Mesothelial cell of epicardium (in vitro differentiated cells): ENCODE measurements at regions not wholly inside any gene's neighbourhood (a gene's known extent, or its start where the extent isn't known, plus 50 kb on each side); places are given as distances from the start of the nearest gene placed in this dataset.

Source experiments
- DNase-seq, 2 experiments: peaks; one replicate each; pipeline ENCODE4 v3.0.0; 2021; ENCODE audit warnings: low spot score in 2 of 2; ENCODE audit not compliant: unreplicated experiment in 2 of 2
- H3K27ac Mint-ChIP-seq: 2 replicates; pipeline ENCODE4 v1.8.0; 2021; ENCODE audit warnings: mixed read lengths
- H3K27me3 Mint-ChIP-seq: 2 replicates; pipeline ENCODE4 v1.8.0; 2021; ENCODE audit warnings: low read depth, mixed read lengths
- H3K36me3 Mint-ChIP-seq: 2 replicates; pipeline ENCODE4 v1.8.0; 2021; ENCODE audit warnings: mixed read lengths
- H3K4me1 Mint-ChIP-seq: 2 replicates; pipeline ENCODE4 v1.8.0; 2021; ENCODE audit warnings: mixed read lengths
- H3K4me3 Mint-ChIP-seq: 2 replicates; pipeline ENCODE4 v1.8.0; 2021; ENCODE audit warnings: mild to moderate bottlenecking, moderate library complexity, mixed read lengths
- H3K9me3 Mint-ChIP-seq: 2 replicates; pipeline ENCODE4 v1.8.0; 2021; ENCODE audit warnings: mixed read lengths
- TF ChIP-seq, protein P1 (sequence below): fragments of 200-600 bp; sonication (generic); IDR thresholded peaks from one replicate; pipeline ENCODE4 v1.5.0; 2021; ENCODE audit warnings: antibody characterized with exemption; ENCODE audit not compliant: unreplicated experiment

DNA sequence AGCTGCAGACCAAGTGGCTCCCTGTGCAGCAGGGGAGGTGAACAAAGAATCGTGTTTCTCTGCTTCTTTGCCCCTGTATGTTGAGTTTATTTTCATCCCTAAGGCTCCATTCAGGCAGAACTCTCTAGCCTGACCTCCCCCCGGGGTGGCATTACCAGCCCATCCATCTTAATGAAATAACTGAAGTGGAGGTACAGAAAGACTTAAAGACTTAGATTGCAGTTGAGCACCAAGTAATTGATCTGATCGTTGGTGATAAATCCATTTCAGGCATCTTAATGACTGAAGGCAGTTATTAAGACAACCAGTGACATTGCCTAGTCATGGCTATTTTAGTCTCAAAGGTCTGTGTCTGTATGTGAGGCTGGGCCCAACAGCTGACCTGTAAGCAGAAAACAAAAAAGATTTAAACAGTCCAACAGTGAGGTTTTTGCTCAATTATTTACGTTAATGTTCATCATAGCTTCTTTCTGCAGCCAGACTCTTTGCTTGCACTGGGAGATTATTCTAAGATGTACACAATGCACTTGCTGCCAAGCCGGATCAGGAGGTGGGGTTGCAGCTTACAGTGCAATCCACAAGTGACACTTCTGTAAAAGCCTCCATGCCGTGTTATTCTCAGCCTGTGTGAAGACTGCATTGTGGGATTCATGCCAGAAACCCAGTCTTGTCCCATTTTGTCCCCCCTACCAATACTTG is 363.0 kb upstream of the DUSP10 start:
- H3K4me3 Mint-ChIP-seq, result no peak overlapping the region
- H3K9me3 Mint-ChIP-seq, result no peaks in the 10 kb centered on the region
- no peak for DNase-seq
- peaks cover 36% of the 10 kb centered on the region for H3K27me3 Mint-ChIP-seq
- H3K27ac Mint-ChIP-seq, result no peak overlapping the region
- peaks cover 7% of the 10 kb centered on the region for H3K4me1 Mint-ChIP-seq
- no peaks in the 10 kb centered on the region for H3K36me3 Mint-ChIP-seq
- TF ChIP-seq, protein P1, sequence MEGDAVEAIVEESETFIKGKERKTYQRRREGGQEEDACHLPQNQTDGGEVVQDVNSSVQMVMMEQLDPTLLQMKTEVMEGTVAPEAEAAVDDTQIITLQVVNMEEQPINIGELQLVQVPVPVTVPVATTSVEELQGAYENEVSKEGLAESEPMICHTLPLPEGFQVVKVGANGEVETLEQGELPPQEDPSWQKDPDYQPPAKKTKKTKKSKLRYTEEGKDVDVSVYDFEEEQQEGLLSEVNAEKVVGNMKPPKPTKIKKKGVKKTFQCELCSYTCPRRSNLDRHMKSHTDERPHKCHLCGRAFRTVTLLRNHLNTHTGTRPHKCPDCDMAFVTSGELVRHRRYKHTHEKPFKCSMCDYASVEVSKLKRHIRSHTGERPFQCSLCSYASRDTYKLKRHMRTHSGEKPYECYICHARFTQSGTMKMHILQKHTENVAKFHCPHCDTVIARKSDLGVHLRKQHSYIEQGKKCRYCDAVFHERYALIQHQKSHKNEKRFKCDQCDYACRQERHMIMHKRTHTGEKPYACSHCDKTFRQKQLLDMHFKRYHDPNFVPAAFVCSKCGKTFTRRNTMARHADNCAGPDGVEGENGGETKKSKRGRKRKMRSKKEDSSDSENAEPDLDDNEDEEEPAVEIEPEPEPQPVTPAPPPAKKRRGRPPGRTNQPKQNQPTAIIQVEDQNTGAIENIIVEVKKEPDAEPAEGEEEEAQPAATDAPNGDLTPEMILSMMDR, result no peak

DNA sequence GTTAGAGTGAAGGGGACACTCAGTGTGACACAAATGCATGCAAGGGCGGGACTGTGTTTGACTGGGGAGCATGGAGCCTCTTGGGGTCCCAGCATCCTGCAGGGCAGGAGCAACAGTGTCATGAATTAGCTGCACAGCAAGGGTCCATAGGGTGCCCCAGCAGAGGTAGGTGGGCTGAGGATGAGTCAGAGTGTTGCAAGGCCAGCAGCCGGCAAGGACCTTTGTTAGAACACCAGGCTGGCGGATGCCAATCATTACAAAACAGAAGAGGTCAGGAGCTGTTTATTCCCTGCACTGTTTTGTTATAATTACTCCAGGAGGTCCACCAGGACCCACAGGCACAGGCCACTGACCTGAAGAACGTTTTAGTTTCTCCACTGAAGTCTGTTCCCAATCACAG is 362.2 kb upstream of the DUSP10 start:
- H3K4me1 Mint-ChIP-seq, result peaks cover 7% of the 10 kb centered on the region
- no peak overlapping the region for H3K27ac Mint-ChIP-seq
- H3K4me3 Mint-ChIP-seq, result no peak overlapping the region

DNA sequence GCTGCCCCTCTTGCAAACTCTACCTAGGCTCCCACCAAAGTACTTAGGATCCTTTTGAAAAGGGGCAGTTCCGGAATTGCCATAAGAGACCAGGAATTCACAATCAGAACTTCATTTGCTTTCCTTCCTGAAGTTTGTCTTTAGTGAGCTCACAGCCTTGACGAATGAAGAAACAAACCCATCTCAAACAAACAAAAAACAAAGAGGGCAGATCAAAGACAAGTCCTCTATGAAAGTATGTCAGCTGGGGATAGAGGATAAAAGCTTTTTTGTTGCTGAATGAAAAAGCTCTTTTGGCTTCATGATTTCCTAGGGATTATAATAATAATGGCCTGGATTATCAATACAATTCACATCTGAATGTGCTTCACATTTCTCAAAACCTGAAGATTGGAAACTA is 357.9 kb upstream of the DUSP10 start:
- no peaks in the 10 kb centered on the region for H3K36me3 Mint-ChIP-seq
- no peak overlapping the region for H3K4me3 Mint-ChIP-seq
- DNase-seq, result no peak
- H3K9me3 Mint-ChIP-seq, result no peaks in the 10 kb centered on the region
- no peaks in the 10 kb centered on the region for H3K27me3 Mint-ChIP-seq
- TF ChIP-seq, protein P1, result no peak
- peaks cover 5% of the 10 kb centered on the region for H3K4me1 Mint-ChIP-seq
- H3K27ac Mint-ChIP-seq, result no peak overlapping the region

More for the DNA sequence above, 362.2 kb upstream of the DUSP10 start:
- no peaks in the 10 kb centered on the region for H3K9me3 Mint-ChIP-seq
- peaks cover 30% of the 10 kb centered on the region for H3K27me3 Mint-ChIP-seq
- H3K36me3 Mint-ChIP-seq, result no peaks in the 10 kb centered on the region
- TF ChIP-seq, protein P1, result no peak
- no peak for DNase-seq

DNA sequence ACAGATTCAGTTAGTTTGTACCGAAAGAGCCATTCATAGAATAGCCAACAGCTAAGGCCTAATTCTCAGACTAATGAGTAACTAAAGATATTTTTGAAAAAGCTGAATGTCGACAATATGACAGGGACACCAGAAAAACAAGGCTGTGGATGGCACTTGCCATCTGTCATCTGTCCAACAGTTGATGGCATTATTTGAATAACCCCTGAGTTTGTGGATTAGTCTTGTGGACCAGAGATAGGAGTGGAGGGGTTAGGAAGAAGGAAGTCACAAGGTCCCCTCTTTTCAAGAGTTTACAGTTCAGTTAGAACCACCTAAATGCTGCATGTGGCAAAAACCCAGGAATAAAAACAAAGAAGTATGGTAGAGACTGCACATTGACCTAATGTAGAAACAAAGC is 356.5 kb upstream of the DUSP10 start:
- H3K27ac Mint-ChIP-seq, result no peak overlapping the region
- no peaks in the 10 kb centered on the region for H3K36me3 Mint-ChIP-seq
- peaks cover 3% of the 10 kb centered on the region for H3K4me1 Mint-ChIP-seq
- no peak for DNase-seq
- peaks cover 2% of the 10 kb centered on the region for H3K27me3 Mint-ChIP-seq
- no peaks in the 10 kb centered on the region for H3K9me3 Mint-ChIP-seq
- H3K4me3 Mint-ChIP-seq, result no peak overlapping the region
- TF ChIP-seq, protein P1, result no peak

- Mint-ChIP-seq H3K36me3 (no peaks in the 10 kb centered on the region), H3K4me3 (no peak overlapping the region), H3K27me3 (peaks cover 4% of the 10 kb centered on the region), H3K4me1 (peaks cover 3% of the 10 kb centered on the region), H3K9me3 (no peaks in the 10 kb centered on the region), H3K27ac (no peak overlapping the region)
- TF ChIP-seq, protein P1, result no peak
- no peak for DNase-seq
Observed at GRCh38 chr1:222097588-222097987, 355.7 kb upstream of the DUSP10 start.
